IMR-90 (cell line): ENCODE measurements at regions not wholly inside any gene's neighbourhood (a gene's known extent, or its start where the extent isn't known, plus 50 kb on each side); places are given as distances from the start of the nearest gene placed in this dataset.
A peak's percentile ranks its signal among the peaks of the same experiment; 100 is the strongest.

ENCODE experiments used
- ATAC-seq: fragments of 200-7000 bp; cut with Tn5 transposase; 2 replicates; pipeline ENCODE4 v1.9.1; 2020; ENCODE audit warnings: low read depth, mild to moderate bottlenecking, moderate library complexity
- BruUV-seq: library from RNA; stranded (reverse); fragments of 400-500 nt; replicated peaks from 2 replicates; lab custom pipeline; 2021; lab: Mats Ljungman, UMichigan
- CTCF ChIA-PET: fragments of 300-600 bp; formaldehyde crosslinking; extraction: SDS; loops from one replicate; lab custom pipeline; 2021; ENCODE audit warnings: antibody characterized with exemption; lab: Yijun Ruan, JAX
- POLR2A ChIA-PET: fragments of 300-600 bp; sonication (Branson Sonifier 250); formaldehyde crosslinking; loops from one replicate; lab custom pipeline; 2022; ENCODE audit warnings: antibody characterized with exemption; ENCODE audit not compliant: unreplicated experiment; lab: Charles Lee
- DNase-seq: peaks from one replicate; pipeline ENCODE4 v3.0.0; 2013
- H2AFZ ChIP-seq: replicated peaks from 2 replicates; pipeline ENCODE3; 2013; ENCODE audit warnings: low read length, mild to moderate bottlenecking; ENCODE audit not compliant: poor library complexity
- H2AK5ac ChIP-seq: 2 replicates; pipeline ENCODE4 v1.6.1; 2013; ENCODE audit warnings: low read depth, low read length, inconsistent platforms
- H2AK9ac ChIP-seq: replicated peaks from 2 replicates; pipeline ENCODE3; 2013; ENCODE audit warnings: mild to moderate bottlenecking, low read depth, low read length, moderate library complexity; ENCODE audit not compliant: poor library complexity
- H2BK120ac ChIP-seq: 2 replicates; pipeline ENCODE4 v1.6.1; 2013; ENCODE audit warnings: low read depth, low read length, inconsistent platforms
- H2BK15ac ChIP-seq: 3 replicates; pipeline ENCODE4 v1.6.1; 2013; ENCODE audit warnings: low read depth, low read length, inconsistent platforms
- H2BK20ac ChIP-seq: 2 replicates; pipeline ENCODE4 v1.6.1; 2013; ENCODE audit warnings: low read depth, mild to moderate bottlenecking, inconsistent platforms, low read length, moderate library complexity
- H2BK5ac ChIP-seq: 2 replicates; pipeline ENCODE4 v1.6.1; 2013; ENCODE audit warnings: mild to moderate bottlenecking, low read depth, low read length, inconsistent platforms; ENCODE audit not compliant: poor library complexity, severe bottlenecking
- H3K14ac ChIP-seq: replicated peaks from 2 replicates; pipeline ENCODE4 v1.6.1; 2013; ENCODE audit warnings: low read depth, low read length, inconsistent platforms
- H3K18ac ChIP-seq: 2 replicates; pipeline ENCODE4 v1.6.1; 2013; ENCODE audit warnings: low read depth, low read length, control low read depth
- H3K23ac ChIP-seq: 2 replicates; pipeline ENCODE4 v1.6.1; 2013; ENCODE audit warnings: low read depth, low read length, inconsistent platforms
- H3K27ac ChIP-seq: 2 replicates; pipeline ENCODE4 v1.5.1; 2013; ENCODE audit warnings: mild to moderate bottlenecking, control low read depth, low read length; ENCODE audit not compliant: insufficient read depth
- H3K27me3 ChIP-seq: 2 replicates; pipeline ENCODE4 v1.6.1; 2013; ENCODE audit warnings: low read length; ENCODE audit not compliant: control insufficient read depth, insufficient read depth
- H3K36me3 ChIP-seq: 2 replicates; pipeline ENCODE4 v1.6.1; 2013; ENCODE audit warnings: low read length, mixed read lengths; ENCODE audit not compliant: control insufficient read depth, insufficient read depth
- H3K4ac ChIP-seq: 2 replicates; pipeline ENCODE4 v1.6.1; 2013; ENCODE audit warnings: low read depth, low read length, inconsistent platforms
- H3K4me1 ChIP-seq: 2 replicates; pipeline ENCODE4 v1.6.1; 2013; ENCODE audit warnings: low read length, mixed read lengths; ENCODE audit not compliant: control insufficient read depth, insufficient read depth
- H3K4me2 ChIP-seq: 2 replicates; pipeline ENCODE4 v1.6.1; 2013; ENCODE audit warnings: low read depth, mild to moderate bottlenecking, control low read depth, low read length, moderate library complexity
- H3K4me3 ChIP-seq: 2 replicates; pipeline ENCODE4 v1.5.1; 2013; ENCODE audit warnings: low read depth, mild to moderate bottlenecking, control low read depth, low read length, moderate library complexity; ENCODE audit not compliant: insufficient read depth
- H3K56ac ChIP-seq: 2 replicates; pipeline ENCODE4 v1.6.1; 2013; ENCODE audit warnings: low read length, inconsistent platforms; ENCODE audit not compliant: insufficient read depth; ENCODE audit errors: extremely low read depth
- H3K79me1 ChIP-seq, 2 experiments: 2 replicates each; pipeline ENCODE4 v1.6.1; 2013; ENCODE audit warnings: low read length in 2 of 2, inconsistent platforms in 1 of 2, low read depth in 1 of 2
- H3K9ac ChIP-seq: 2 replicates; pipeline ENCODE4 v1.6.1; 2013; ENCODE audit warnings: low read depth, low read length, control low read depth
- H3K9me1 ChIP-seq: 2 replicates; pipeline ENCODE4 v1.6.1; 2013; ENCODE audit warnings: low read length, inconsistent platforms; ENCODE audit not compliant: insufficient read depth
- H3K9me3 ChIP-seq: 2 replicates; pipeline ENCODE4 v1.6.1; 2013; ENCODE audit warnings: low read length; ENCODE audit not compliant: control insufficient read depth, insufficient read depth
- H4K20me1 ChIP-seq: 2 replicates; pipeline ENCODE4 v1.6.1; 2013; ENCODE audit warnings: low read length, inconsistent platforms; ENCODE audit not compliant: insufficient read depth
- H4K5ac ChIP-seq: 2 replicates; pipeline ENCODE4 v1.6.1; 2013; ENCODE audit warnings: mild to moderate bottlenecking, low read depth, low read length, control low read depth
- H4K8ac ChIP-seq, 2 experiments: 2 replicates each; pipeline ENCODE4 v1.6.1; 2013; ENCODE audit warnings: low read depth in 2 of 2, low read length in 2 of 2, control low read depth in 1 of 2, inconsistent platforms in 1 of 2
- H4K91ac ChIP-seq: 2 replicates; pipeline ENCODE4 v1.6.1; 2013; ENCODE audit warnings: low read depth, low read length, inconsistent platforms; ENCODE audit not compliant: insufficient read depth
- BHLHE40 ChIP-seq: fragments of 150-350 bp; IDR thresholded peaks from 2 replicates; pipeline ENCODE4 v1.6.1; 2016; ENCODE audit warnings: mild to moderate bottlenecking, low read depth, low read length
- CEBPB ChIP-seq: IDR thresholded peaks from 2 replicates; pipeline ENCODE4 v1.6.1; 2012; ENCODE audit warnings: low read depth, low read length, improper control_type of control experiment
- CHD1 ChIP-seq: IDR thresholded peaks from 2 replicates; pipeline ENCODE4 v1.6.1; 2012; ENCODE audit warnings: low read depth, low read length, improper control_type of control experiment
- CTCF ChIP-seq: conservative IDR thresholded peaks from 2 replicates; pipeline ENCODE4 v1.5.1; 2012; ENCODE audit warnings: mild to moderate bottlenecking, low read depth, low read length, improper control_type of control experiment
- FOS ChIP-seq: fragments of 150-350 bp; IDR thresholded peaks from 2 replicates; pipeline ENCODE4 v1.6.1; 2016; ENCODE audit warnings: low read depth, low read length
- MAFK ChIP-seq: IDR thresholded peaks from 2 replicates; pipeline ENCODE4 v1.6.1; 2012; ENCODE audit warnings: low read depth, low read length, improper control_type of control experiment
- MAZ ChIP-seq: IDR thresholded peaks from 2 replicates; pipeline ENCODE4 v1.6.1; 2012; ENCODE audit warnings: low read depth, mild to moderate bottlenecking, low read length, improper control_type of control experiment, moderate library complexity, borderline replicate concordance
- MXI1 ChIP-seq: IDR thresholded peaks from 2 replicates; pipeline ENCODE4 v1.6.1; 2012; ENCODE audit warnings: low read depth, mild to moderate bottlenecking, low read length, moderate library complexity, borderline replicate concordance
- NFE2L2 ChIP-seq: fragments of 150-350 bp; IDR thresholded peaks from 2 replicates; pipeline ENCODE4 v1.6.1; 2016; ENCODE audit warnings: low read depth, mild to moderate bottlenecking, low read length
- POLR2A ChIP-seq: IDR thresholded peaks from 2 replicates; pipeline ENCODE4 v1.6.1; 2012; ENCODE audit warnings: mild to moderate bottlenecking, low read depth, low read length
- RAD21 ChIP-seq: IDR thresholded peaks from 2 replicates; pipeline ENCODE4 v1.6.1; 2012; ENCODE audit warnings: low read length, improper control_type of control experiment
- RCOR1 ChIP-seq: IDR thresholded peaks from 2 replicates; pipeline ENCODE4 v1.6.1; 2012; ENCODE audit warnings: mild to moderate bottlenecking, low read length, improper control_type of control experiment; ENCODE audit not compliant: insufficient replicate concordance
- RFX5 ChIP-seq: IDR thresholded peaks from 2 replicates; pipeline ENCODE4 v1.8.0; 2012; ENCODE audit warnings: low read depth, mild to moderate bottlenecking, low read length, moderate library complexity
- SMC3 ChIP-seq: fragments of 150-350 bp; IDR thresholded peaks from 2 replicates; pipeline ENCODE4 v1.6.1; 2016; ENCODE audit warnings: low read depth, mild to moderate bottlenecking, antibody characterized with exemption, low read length, moderate library complexity
- USF2 ChIP-seq: fragments of 150-350 bp; IDR thresholded peaks from 2 replicates; pipeline ENCODE4 v1.6.1; 2017; ENCODE audit warnings: mild to moderate bottlenecking, antibody characterized with exemption, low read length, low read depth
- WGBS, 2 experiments: methylation state at CpG; one replicate each; pipeline versions ENCODE4 v1.1.5 to v1.1.7; 2013; ENCODE audit warnings: missing lambda C conversion rate in 2 of 2; ENCODE audit not compliant: insufficient read length in 1 of 2; ENCODE audit errors: extremely low coverage in 2 of 2; 5-methylcytosine and 5-hydroxymethylcytosine counted together
- dilution Hi-C: fragments of 300-500 bp; cut with HindIII; formaldehyde crosslinking; loops from one replicate; pipeline ENCODE4 v1.14.3; 2018; ENCODE audit warnings: low sequenced_read_pairs; ENCODE audit not compliant: unreplicated experiment
- in situ Hi-C: fragments of 300-500 bp; cut with MboI; formaldehyde crosslinking; loops from 3 replicates; pipeline ENCODE4 v1.14.3; 2019; ENCODE audit warnings: low sequenced_read_pairs, inconsistent platforms, mixed read lengths
- intact Hi-C: fragments of 100-400 bp; cut with micrococcal nuclease; formaldehyde crosslinking; loops from 2 replicates; pipeline ENCODE4 v1.10.0; 2022
- TF ChIP-seq, protein P1 (sequence below): fragments of 150-350 bp; IDR thresholded peaks from 2 replicates; pipeline ENCODE4 v1.6.1; 2016; ENCODE audit warnings: low read depth, mild to moderate bottlenecking, low read length, moderate library complexity, borderline replicate concordance

DNA sequence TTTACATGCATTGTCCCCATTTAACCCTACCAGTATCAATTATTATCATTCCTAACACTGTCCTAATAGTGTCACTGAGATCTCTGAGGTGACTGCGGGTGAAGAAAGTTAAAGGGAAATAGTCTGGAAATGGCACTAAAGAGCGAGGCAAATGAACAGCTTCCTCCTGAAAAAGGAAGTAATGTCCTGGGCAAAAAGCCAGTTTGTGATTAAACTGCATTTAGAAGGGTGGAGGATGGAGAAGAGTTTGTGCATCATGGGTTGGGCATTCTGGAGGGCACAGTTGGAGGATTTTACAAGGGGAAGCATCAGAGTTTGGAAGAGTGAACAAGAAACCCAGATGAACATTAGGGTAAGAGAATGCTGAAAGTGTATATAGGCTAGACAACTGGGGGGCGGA, 60.5 kb upstream of the SLC25A4 start:
- Histone ChIP-seq H2BK20ac (no peak overlapping the region), H3K4me3 (no peak overlapping the region), H4K20me1 (no peaks in the 10 kb centered on the region), H3K36me3 (no peaks in the 10 kb centered on the region), H3K9me3 (no peaks in the 10 kb centered on the region), H2AFZ (no peak overlapping the region), H3K79me1 (no peaks in the 10 kb centered on the region), H3K18ac (no peak overlapping the region), H3K9ac (no peak overlapping the region), H3K56ac (no peak overlapping the region), H4K5ac (no peak overlapping the region), H2BK5ac (no peak overlapping the region), H2BK15ac (no peak overlapping the region), H3K9me1 (no peaks in the 10 kb centered on the region), H4K8ac (no peak overlapping the region), H2AK5ac (no peak overlapping the region), H3K27me3 (peaks cover 11% of the 10 kb centered on the region), H3K4ac (no peak overlapping the region), H3K4me2 (no peak overlapping the region), H3K14ac (no peak overlapping the region), H3K4me1 (no peaks in the 10 kb centered on the region), H4K91ac (no peak overlapping the region), H3K27ac (no peak overlapping the region), H3K23ac (no peak overlapping the region), H2AK9ac (peak overlapping the region; percentile 65), H2BK120ac (no peak overlapping the region)
- intact Hi-C loops (no loop called here), dilution Hi-C loops (no loop called here), in situ Hi-C loops (no loop called here)
- no TSS peak for BruUV-seq
- no peak for ATAC-seq
- WGBS, 2 experiments, result 43% methylated on average over 1 of the region's 3 CpGs; no CpG with 5 or more reads in 1 of the 2 experiments
- ChIA-PET CTCF (interaction anchor here (1.7 kb wide), 1 partner anchor 14 kb away, joined by 6 read pairs; no protein-coding TSS in a partner anchor), POLR2A (no interaction called here)
- no peak for DNase-seq
- no peak for TF ChIP-seq MAZ
- no peak for TF ChIP-seq FOS
- no peak for TF ChIP-seq SMC3
- TF ChIP-seq USF2, result no peak
- no peak for TF ChIP-seq MAFK
- TF ChIP-seq BHLHE40, result no peak
- TF ChIP-seq RFX5, result no peak
- TF ChIP-seq RAD21, result no peak
- TF ChIP-seq RCOR1, result no peak
- TF ChIP-seq POLR2A, result no peak
- TF ChIP-seq CEBPB, result no peak
- TF ChIP-seq NFE2L2, result no peak
- TF ChIP-seq, protein P1, sequence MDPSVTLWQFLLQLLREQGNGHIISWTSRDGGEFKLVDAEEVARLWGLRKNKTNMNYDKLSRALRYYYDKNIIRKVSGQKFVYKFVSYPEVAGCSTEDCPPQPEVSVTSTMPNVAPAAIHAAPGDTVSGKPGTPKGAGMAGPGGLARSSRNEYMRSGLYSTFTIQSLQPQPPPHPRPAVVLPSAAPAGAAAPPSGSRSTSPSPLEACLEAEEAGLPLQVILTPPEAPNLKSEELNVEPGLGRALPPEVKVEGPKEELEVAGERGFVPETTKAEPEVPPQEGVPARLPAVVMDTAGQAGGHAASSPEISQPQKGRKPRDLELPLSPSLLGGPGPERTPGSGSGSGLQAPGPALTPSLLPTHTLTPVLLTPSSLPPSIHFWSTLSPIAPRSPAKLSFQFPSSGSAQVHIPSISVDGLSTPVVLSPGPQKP, result no peak
- no peak for TF ChIP-seq CHD1
- no peak for TF ChIP-seq MXI1
- TF ChIP-seq CTCF, result no peak
